ENCODE measurements at regions not wholly inside any gene's neighbourhood (a gene's known extent, or its start where the extent isn't known, plus 50 kb on each side); places are given as distances from the start of the nearest gene placed in this dataset.

- TF ChIP-seq, protein P1, sequence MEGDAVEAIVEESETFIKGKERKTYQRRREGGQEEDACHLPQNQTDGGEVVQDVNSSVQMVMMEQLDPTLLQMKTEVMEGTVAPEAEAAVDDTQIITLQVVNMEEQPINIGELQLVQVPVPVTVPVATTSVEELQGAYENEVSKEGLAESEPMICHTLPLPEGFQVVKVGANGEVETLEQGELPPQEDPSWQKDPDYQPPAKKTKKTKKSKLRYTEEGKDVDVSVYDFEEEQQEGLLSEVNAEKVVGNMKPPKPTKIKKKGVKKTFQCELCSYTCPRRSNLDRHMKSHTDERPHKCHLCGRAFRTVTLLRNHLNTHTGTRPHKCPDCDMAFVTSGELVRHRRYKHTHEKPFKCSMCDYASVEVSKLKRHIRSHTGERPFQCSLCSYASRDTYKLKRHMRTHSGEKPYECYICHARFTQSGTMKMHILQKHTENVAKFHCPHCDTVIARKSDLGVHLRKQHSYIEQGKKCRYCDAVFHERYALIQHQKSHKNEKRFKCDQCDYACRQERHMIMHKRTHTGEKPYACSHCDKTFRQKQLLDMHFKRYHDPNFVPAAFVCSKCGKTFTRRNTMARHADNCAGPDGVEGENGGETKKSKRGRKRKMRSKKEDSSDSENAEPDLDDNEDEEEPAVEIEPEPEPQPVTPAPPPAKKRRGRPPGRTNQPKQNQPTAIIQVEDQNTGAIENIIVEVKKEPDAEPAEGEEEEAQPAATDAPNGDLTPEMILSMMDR (IDR thresholded peaks at IDR 0.05): no peak
- no peak for TF ChIP-seq EZH2 (IDR thresholded peaks at IDR 0.05; ENCODE audit: borderline replicate concordance, insufficient read depth, low read depth, low read length, poor library complexity, severe bottlenecking)
Measured at GRCh38 chr7:131223151-131223550, 104.5 kb upstream of the MKLN1 start.

All from B cell (primary cell).